GM21423 (cell line): ENCODE measurements at regions not wholly inside any gene's neighbourhood (a gene's known extent, or its start where the extent isn't known, plus 50 kb on each side); places are given as distances from the start of the nearest gene placed in this dataset.
"Not testable (repeated sequence)": the region's sequence is repeated elsewhere in the genome, so short reads cannot be mapped to it uniquely, and the experiment has no call there.

Source experiments
- ATAC-seq: cut with Tn5 transposase; IDR thresholded peaks from one replicate; pipeline ENCODE4 v1.9.1; 2021; ENCODE audit warnings: mild to moderate bottlenecking, moderate library complexity; ENCODE audit not compliant: unreplicated experiment

GRCh38 chr1:232179896-232180778 lies 449.8 kb downstream of the SIPA1L2 start:
- ATAC-seq, result no peak

GRCh38 chr1:232178191-232178590 lies 451.7 kb downstream of the SIPA1L2 start:
- ATAC-seq, result no peak

DNA sequence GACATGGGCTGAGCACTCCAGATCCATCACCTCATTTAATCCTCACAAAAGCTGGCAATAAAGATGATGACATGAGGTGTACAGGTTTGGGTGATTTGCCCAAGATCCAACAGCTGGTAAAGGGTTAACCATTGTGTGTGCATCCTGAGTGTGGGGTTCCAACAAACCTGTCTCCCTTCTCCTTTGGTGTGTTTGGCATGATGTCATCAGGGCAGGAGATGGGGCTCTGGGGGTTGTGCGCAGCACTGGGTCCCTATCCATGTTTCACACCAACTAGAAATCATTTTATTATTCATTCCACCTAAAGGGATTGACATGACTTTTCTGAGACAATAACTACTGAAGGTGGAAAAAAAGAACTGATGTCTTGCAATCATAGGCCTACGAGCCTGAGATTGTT lies 452.5 kb downstream of the SIPA1L2 start:
- ATAC-seq, result no peak

GRCh38 chr1:232176222-232176621 lies 453.7 kb downstream of the SIPA1L2 start:
- no peak for ATAC-seq

DNA sequence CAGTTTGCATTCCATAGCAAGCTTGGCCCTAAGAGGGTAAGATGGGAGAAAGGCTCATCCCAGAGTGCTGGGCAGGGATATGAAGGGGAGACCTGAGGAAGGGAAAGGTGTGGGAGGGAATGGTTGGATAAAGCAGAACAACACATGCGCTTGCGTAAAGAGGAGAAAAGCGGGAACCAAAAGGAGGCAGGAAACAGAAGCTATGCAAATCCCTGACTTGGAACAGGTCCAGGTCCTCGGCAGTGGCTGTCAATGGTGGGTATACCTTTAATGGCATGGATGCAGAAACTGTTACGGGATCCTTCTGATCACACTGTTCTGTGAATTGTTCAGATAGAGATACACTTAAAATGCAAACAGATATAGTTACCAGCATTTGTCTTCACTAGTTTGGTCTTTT lies 455.6 kb downstream of the SIPA1L2 start:
- ATAC-seq, result no peak

DNA sequence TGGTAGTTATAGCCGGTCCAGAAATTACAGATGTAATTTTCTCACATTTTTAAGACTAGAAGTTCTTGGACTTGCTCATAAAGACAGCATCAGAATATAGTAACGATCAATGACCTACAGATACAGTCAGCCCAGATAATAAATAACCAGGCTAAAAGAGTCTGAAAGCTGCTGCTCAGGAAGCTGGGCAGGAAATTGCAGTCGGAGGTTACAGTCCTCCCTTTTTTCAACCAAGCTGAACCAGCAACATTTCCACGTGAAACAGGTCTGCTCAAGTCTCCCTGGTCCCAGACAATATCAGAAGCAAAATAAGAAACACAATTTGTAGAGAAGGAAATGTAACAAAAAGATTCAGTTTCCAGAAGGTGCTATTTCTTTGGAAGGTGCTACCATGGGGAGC lies 457.4 kb downstream of the SIPA1L2 start:
- ATAC-seq, result no peak

DNA sequence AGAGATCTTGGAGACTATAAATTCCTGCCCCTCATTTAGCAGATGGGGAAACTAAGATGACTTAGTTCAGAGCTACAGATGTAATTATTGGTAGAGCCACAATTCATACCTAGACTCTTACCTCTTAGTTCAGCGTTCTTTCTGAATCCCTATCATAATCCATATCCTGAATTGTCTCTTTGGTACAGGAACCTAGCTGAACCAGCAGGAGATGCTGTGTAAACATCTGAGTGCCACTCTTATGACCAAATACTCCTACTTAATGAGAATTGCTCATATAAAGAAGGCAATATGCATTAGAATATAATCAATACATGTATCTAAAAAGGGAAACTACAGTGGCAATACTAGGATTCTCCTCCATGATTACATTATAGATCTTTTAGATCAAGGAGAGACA lies 459.0 kb downstream of the SIPA1L2 start:
- ATAC-seq, result no peak

GRCh38 chr1:232169436-232169835 lies 460.5 kb downstream of the SIPA1L2 start:
- no peak for ATAC-seq

DNA sequence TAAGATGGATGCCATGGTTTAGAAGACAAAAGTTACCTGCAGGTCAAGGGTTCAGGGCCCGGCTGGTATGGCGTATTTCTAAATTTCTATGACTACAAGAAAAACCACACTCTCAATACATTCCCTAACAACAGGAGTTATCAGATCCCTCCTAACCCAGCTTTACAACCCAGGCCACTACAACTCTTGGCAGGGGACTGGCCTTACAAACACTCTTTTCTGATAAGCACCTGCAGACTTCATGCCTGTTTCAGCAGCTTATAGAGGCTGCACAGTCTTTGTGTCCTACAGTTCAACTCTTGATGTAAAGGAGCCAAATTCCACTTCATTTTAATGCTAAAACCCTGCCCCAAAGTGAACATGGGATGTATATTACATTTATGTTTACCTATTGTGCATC lies 461.4 kb downstream of the SIPA1L2 start:
- ATAC-seq, result no peak

DNA sequence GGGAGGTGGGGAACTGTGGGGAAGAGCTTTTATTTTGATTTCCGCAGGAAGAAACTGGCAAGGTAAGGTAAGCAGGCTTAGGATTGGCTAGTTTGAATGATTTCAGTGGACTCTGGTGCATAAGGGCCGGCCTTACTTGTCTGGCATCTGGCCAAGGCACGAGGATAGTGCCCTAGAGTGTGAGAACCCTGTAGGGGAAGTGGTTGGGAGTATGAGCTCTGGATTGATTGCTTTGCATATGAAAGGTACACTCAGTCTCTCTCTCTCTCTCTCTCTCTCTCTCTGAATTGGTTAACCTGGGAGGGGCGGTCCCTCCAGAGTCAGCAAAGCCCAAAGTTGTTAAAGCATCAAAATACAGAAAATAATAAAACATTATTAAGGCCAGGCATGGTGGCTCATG lies 463.0 kb downstream of the SIPA1L2 start:
- no peak for ATAC-seq

DNA sequence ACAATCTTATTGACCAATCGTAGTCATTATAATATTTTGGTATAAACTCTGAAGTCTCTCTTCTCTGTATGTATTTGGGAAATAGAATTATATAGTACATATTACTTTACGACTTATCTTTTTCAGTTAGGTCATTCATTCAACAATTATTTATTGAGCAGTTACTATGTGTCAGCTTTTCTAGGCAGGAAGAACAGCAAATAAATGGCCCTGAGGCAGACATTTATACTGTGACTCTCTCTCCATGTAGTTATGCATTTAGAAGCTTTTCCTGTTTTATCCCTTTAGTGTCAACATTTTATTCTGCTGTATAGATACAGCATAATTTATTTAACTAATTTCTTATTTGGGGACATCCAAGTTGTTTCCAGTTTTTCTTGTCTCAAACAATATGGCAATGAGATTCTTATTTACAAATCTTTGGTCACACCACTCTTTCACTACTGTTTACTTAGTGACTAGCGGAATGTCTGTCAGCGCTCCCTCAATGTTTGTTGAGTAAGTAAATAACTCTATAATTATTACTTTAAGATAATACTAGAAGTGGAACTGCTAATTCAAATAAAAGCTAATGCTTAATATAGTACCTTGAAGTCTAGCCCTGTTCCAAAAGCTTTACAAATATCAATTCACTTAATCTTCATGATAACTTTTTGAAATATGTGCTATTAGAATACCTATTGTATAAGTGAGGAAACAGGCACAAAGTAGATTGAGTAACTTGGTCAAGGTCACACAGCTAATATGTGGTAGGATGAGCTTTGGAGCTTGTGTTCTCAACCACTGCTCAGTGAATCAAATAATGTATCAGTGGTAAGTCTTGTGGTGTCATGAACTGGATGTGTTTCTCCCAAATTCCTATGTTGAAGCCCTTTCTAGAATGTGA lies 465.6 kb downstream of the SIPA1L2 start:
- no peak for ATAC-seq

DNA sequence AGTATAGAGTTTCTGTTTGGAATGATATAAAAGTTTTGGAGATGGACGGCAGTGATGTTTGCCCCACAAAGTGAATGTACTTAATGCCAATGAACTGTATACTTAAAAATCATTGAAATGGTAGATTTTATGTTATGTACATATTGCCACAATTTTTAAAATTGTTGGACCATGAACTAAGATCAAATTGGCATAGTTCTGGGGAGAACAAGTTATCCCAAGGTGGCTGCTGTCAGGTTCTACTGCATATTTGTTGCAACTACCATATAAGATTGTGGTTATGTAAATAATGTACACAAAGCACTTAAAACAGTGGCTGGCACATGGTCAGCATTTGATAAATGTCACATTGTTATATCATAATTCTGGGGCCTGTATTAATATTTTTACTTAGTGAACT lies 466.4 kb downstream of the SIPA1L2 start:
- no peak for ATAC-seq

DNA sequence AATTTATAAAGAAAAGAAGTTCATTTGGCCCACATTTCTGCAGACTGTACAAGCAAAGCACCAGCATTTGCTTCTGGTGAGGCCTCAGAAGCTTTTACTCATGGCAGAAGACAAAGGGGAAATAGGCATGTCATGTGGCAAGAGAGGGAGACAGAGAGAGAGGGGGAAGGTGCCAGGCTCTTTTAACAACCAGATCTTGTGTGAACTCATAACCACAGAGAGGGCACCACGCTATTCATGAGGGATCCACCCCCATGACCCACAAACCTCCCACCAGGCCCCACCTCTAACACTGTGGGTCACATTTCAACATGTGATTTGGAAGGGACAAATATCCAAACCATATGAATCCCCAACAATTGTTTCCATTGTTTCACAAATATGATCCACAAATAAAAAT lies 467.9 kb downstream of the SIPA1L2 start:
- no peak for ATAC-seq

DNA sequence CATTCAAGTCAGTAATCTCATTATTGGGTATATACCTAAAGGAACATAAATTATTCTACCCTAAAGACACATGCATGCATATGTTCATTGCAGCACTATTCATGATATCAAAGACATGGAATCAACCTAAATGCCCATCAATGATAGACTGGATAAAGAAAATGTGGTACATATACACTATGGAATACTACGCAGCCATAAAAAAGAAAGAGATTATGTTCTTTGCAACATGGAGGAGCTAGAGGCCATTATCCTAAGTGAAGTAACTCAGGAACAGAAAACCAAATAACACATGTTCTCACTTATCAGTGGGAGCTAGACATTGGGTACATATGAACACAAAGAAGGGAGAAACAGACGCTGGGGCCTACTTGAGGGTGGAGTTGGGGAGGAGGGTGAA lies 471.4 kb downstream of the SIPA1L2 start:
- ATAC-seq, result not testable (repeated sequence)

DNA sequence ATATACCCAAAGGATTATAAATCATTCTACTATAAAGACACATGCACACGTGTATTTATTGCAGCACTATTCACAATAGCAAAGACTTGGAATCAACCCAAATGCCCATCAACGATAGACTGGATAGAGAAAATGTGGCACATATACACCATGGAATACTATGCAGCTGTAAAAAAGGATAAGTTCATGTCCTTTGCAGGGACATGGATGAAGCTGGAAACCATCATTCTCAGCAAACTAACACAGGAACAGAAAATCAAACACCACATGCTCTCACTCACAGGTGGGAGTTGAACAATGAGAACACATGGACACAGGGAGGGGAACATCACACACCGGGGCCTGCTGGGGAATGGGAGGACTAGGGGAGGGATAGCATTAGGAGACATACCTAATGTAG lies 473.9 kb downstream of the SIPA1L2 start:
- not testable (repeated sequence) for ATAC-seq

- ATAC-seq, result no peak
Observed at GRCh38 chr1:232153652-232154051, 476.3 kb downstream of the SIPA1L2 start.

DNA sequence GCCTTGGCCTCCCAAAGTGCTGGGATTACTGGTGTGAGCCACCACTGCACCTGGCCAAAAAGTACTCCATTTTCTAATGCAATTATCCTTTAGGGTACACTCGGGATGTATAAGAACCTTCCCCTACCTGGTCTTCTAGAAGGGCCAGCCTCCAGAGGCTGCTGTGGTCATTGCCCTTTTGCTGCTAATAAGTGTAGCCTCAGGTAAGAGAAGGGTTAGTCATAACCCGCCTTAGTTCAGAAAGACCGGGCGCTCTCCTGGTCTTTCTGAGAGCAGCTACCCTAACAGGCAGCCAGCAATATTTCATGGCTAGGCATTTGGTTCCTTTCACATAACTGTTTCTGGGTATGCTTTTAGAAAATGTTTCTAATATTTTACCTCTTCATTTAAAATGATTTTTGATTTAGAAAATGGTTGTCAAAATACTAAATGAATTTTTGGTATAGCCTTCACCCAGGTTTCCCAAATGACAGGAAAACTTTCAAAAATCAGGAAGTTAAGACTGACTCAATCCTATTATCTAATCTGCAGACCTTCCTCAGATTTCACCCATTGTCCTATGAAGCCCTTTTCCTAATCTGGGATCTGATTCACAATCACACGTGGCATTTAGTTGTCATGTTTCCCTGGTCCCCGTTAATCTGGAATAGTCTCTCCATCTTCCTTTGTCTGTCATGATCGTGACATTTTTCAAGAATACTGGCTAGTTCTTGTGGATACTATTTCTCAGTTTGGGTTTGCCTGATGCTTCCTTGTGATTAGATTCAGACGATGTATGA lies 479.0 kb downstream of the SIPA1L2 start:
- ATAC-seq, result no peak

GRCh38 chr1:232149287-232150201 lies 480.4 kb downstream of the SIPA1L2 start:
- no peak for ATAC-seq

- ATAC-seq, result no peak
Observed at GRCh38 chr1:232147215-232147614, 482.7 kb downstream of the SIPA1L2 start.

GRCh38 chr1:232146514-232146913 lies 483.4 kb downstream of the SIPA1L2 start:
- no peak for ATAC-seq
